ENCODE measurements at regions not wholly inside any gene's neighbourhood (a gene's known extent, or its start where the extent isn't known, plus 50 kb on each side); places are given as distances from the start of the nearest gene placed in this dataset.

DNA sequence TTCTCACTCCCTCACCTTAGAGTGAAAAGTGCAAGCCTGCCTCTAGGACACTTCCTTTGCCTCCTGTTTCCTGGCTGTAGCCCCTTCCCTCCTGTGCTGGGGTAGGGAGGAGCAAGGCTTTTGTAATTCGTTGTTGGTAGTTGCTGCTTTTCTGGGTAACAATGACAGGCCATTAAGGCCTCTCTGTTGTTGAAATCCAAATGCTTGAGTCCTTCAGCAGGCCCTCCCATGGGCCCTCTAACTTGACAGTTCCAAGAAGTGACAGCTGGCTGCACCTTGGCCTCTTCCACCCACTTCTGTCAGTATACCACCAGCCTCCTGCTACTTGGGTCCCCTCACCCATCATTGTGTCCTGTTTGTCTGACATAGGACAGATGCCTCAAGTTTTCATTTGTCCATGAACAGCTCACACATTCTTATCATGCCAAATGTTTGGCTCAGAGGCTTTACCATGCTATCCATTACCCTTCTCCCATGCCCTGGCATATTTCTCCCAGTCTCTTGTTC lies 103.7 kb upstream of the PDE3A start:
- TF ChIP-seq, protein P1, sequence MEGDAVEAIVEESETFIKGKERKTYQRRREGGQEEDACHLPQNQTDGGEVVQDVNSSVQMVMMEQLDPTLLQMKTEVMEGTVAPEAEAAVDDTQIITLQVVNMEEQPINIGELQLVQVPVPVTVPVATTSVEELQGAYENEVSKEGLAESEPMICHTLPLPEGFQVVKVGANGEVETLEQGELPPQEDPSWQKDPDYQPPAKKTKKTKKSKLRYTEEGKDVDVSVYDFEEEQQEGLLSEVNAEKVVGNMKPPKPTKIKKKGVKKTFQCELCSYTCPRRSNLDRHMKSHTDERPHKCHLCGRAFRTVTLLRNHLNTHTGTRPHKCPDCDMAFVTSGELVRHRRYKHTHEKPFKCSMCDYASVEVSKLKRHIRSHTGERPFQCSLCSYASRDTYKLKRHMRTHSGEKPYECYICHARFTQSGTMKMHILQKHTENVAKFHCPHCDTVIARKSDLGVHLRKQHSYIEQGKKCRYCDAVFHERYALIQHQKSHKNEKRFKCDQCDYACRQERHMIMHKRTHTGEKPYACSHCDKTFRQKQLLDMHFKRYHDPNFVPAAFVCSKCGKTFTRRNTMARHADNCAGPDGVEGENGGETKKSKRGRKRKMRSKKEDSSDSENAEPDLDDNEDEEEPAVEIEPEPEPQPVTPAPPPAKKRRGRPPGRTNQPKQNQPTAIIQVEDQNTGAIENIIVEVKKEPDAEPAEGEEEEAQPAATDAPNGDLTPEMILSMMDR (IDR thresholded peaks at IDR 0.05) = no peak
- no peak for TF ChIP-seq POLR2AphosphoS5 (IDR thresholded peaks at IDR 0.05; ENCODE audit: low read depth, low read length)
